DMS 273 treated with DMSO at 0.1 percent for 48 hours (cell line): ENCODE measurements at regions not wholly inside any gene's neighbourhood (a gene's known extent, or its start where the extent isn't known, plus 50 kb on each side); places are given as distances from the start of the nearest gene placed in this dataset.
"Not testable (repeated sequence)": the region's sequence is repeated elsewhere in the genome, so short reads cannot be mapped to it uniquely, and the experiment has no call there.

Source experiments
- DNase-seq: peaks from one replicate; lab custom pipeline; 2025; lab: John Stamatoyannopoulos, UW

GRCh38 chr2:129816813-129817574 is 162.5 kb upstream of the RAB6C start:
- no peak for DNase-seq

GRCh38 chr2:129819855-129820254 is 159.6 kb upstream of the RAB6C start:
- DNase-seq = no peak

GRCh38 chr2:129820908-129821307 is 158.6 kb upstream of the RAB6C start:
- no peak for DNase-seq

- no peak for DNase-seq
Observed at GRCh38 chr2:129821445-129821844, 158.0 kb upstream of the RAB6C start.

GRCh38 chr2:129823044-129823443 is 156.4 kb upstream of the RAB6C start:
- DNase-seq = no peak

- no peak for DNase-seq
Observed at GRCh38 chr2:129827311-129828090, 152.0 kb upstream of the RAB6C start.

DNA sequence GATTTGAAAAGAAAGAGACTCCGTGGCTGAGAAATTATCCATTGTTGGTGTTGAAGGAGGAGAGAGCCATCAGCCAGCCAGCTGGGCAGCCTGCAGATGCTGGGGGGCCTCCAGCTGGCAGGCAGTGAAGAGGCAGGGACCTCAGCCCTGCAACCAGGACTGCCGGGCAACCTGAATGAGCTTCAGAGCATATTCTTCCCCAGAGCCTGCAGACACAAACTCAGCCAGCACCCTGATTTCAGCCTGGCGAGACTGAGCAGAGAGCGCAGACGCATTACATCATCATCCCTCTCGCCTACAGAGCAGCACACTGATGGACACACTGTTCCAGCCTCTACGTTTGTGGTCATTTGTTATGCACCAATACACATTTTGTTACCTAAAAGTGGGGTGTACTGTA is 150.7 kb upstream of the RAB6C start:
- DNase-seq = no peak

DNA sequence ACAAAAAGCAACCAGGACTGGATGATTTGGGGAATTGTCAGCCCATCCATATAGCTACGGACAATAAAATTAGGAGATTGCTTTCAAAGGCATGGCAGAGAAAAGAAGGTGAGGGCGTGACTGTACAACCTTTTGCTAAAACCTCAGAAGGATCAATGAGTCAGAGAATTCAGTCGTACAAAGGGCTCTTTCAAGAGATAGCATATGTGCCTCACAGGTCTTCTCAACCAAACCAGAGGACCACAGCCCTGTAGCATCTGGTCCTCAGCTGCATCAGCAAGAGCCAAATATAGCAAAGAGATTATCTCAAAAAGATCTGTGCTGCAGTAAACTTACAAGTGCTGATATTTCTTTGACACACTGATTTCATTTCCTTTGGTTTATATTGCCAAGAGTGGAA is 149.9 kb upstream of the RAB6C start:
- no peak for DNase-seq

- no peak for DNase-seq
Observed at GRCh38 chr2:129831018-129831417, 148.4 kb upstream of the RAB6C start.

DNA sequence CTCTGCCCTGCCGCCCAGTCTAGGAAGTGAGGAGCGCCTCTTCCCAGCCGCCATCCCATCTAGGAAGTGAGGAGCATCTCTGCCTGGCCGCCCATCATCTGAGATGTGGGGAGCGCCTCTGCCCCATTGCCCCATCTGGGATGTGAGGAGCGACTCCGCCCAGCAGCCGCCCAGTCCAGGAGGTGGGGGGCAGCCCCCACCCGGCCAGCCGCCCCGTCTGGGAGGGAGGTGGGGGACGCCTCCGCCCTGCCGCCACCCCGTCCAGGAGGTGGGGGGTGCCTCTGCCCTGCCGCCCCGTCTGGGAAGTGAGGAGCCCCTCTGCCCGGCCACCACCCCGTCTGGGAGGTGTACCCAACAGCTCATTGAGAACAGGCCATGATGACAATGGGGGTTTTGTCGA is 146.0 kb upstream of the RAB6C start:
- DNase-seq = not testable (repeated sequence)

DNA sequence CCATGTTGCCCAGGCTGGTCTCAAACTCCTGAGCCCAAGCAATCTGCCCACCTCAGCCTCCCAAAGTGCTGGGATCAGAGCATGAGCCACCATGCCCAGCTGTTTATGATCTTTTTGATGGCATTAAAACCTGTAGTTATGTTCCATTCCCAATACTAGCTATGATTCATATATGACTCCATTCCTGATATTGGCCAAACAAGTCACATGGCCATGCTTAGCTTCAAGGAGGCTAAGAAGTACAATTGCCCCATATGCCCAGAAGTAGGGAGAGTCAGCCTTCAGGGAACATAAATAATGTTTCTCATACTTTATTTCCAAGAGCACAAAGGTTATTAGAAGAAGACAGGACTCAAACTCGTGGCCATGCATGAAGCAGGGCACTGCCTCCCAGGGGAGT is 132.4 kb upstream of the RAB6C start:
- DNase-seq = no peak

GRCh38 chr2:129849559-129850160 is 129.8 kb upstream of the RAB6C start:
- DNase-seq = peak; percentile 41

GRCh38 chr2:129857200-129857599 is 122.3 kb upstream of the RAB6C start:
- peak; percentile 40 for DNase-seq

DNA sequence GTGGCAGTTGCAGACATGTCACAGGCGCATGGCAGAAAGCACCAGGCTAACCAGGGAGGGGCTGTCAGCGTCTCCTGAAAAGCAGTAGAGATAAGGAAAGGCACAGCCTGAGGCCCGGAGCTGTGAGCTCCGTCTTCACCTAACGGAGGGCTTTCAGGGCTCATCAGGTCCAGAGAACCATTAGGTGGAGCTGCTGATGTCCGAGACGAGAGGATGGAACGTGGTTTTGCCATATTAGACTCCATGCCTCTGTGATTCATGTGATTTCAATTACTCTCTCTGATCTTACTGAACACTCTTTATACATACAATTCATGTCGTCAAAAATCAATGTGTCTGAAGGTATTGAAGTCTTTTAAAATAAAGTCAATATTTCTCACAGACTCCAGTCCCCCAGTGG is 120.3 kb upstream of the RAB6C start:
- DNase-seq = no peak

DNA sequence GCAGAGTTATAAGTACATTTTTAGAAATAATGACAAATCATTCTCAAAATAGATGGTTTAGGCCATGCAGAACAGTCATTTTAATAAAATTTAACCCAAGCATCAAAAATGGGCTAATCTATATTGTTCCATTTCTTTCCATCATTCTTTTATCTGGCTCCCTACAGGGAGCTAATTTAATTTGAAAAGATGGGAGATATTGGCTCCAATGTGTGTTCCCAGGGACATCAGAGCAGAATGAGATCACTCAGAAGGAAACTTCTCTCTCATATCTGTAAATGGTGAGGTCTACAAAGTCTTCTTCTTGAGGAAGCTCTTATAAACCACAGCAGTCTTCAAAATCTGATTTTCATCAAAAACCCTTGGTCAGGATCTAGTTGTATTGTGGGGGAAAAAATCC is 119.4 kb upstream of the RAB6C start:
- DNase-seq = no peak

- DNase-seq = no peak
Observed at GRCh38 chr2:129861666-129862288, 117.7 kb upstream of the RAB6C start.

DNA sequence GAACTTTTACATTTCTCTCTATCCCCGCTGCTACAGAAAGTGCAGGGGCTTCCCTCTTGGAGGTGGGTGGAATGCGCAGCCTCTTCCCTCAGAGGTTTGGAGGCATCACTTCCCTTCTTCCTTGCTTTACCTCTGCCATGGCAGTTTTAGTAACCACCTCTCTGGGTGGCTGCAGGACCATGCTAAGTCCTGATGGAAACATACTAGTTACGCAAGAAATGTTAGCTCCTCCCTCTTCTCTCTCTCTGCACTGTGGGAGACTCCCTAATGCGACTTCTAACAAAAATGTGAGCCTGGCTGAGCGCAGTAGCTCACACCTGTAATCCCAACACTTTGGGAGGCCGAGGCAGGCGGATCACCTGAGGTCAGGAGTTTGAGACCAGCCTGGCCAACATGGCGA is 116.8 kb upstream of the RAB6C start:
- no peak for DNase-seq

DNA sequence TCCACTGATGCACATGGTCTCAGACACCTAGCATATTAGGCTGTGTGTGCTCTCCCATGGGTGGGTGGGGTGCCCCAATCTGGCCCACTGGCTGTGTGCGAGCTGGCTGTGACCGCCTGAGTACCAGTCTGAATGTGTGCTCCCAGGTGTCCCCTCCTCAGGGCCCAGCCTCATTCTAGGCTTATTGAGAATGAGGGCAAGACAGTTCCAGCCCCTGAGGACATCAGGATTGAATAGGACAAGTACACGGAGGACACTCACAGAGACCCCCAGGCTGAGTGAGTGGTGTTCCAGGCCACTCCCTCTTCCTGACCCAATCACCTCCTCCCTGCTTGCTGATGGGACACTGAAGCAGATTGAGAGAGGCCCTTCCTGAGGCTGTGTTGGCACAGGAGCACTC is 116.1 kb upstream of the RAB6C start:
- no peak for DNase-seq

DNA sequence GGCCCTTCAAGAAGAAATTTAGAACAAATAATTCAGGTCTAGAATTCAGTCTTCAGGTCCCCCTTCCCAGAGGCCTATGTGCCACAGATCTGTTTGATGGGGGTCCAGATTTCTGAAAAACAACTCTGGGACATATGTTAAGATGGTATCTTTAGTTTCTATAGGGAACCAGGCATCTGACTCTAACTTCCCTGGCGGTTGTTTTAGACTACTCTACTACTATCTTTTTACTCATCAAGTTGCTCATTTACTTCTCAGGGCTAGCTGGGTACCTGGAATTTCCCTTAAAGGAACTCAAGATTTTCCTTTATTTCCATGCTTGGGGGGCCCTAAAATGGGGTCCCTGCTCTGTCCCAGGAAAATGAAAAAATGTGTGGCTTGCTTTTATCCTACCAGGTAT is 114.7 kb upstream of the RAB6C start:
- no peak for DNase-seq

GRCh38 chr2:129865976-129866375 is 113.5 kb upstream of the RAB6C start:
- no peak for DNase-seq

DNA sequence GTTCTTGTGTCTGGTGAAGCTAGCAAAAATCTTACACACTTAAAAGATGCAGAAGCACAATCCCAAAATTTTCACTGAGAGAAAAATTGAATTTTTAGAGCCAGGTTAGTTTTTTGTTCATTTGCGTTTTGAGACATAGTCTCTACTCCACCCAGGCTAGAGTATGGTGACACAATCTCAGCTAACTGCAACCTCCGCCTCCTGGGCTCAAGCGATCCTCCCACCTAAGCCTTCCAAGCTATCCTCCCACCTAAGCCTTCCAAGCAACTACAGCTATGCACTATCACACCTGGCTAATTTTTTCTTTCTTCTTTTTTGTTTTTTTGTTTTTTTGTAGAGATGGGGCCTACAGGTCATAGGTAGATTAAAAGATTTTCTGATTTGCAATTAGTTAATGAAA is 113.1 kb upstream of the RAB6C start:
- DNase-seq = no peak

DNA sequence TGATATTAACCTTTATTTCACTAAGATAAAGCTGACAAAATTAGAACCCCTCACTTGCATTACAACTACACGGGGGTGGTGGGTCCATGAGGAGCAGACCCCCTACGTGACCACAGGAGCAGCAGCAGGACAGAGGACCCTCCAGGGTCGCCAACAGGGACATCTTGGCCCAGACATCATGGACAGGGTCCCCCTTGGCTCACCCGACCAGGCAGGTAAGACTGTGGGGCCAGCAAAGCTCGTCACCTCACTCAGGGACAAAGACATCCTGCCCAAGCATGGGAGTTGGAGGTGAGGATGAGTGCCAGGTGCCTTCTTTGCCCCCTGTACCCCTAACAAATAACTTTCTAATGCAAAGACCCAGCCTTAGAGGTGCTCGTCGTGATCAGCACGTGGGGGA is 111.3 kb upstream of the RAB6C start:
- DNase-seq = no peak
